MM.1S (cell line): ENCODE measurements at regions not wholly inside any gene's neighbourhood (a gene's known extent, or its start where the extent isn't known, plus 50 kb on each side); places are given as distances from the start of the nearest gene placed in this dataset.

Source experiments
- DNase-seq: peaks from one replicate; pipeline ENCODE4 v3.0.0-alpha.2; 2015
- H2AFZ ChIP-seq: fragments of 300-600 bp; sonication (generic); 2 replicates; pipeline ENCODE4 v1.6.0; 2016; ENCODE audit warnings: antibody characterized with exemption, low read length
- H3F3A ChIP-seq: fragments of 300-600 bp; sonication (generic); 2 replicates; pipeline ENCODE4 v1.6.1; 2016; ENCODE audit warnings: mild to moderate bottlenecking, antibody characterized with exemption, low read length, moderate library complexity, mixed read lengths; ENCODE audit not compliant: insufficient read depth
- H3K27ac ChIP-seq: fragments of 300-600 bp; sonication (generic); 2 replicates; pipeline ENCODE4 v1.5.1; 2016; ENCODE audit warnings: mild to moderate bottlenecking, low read length
- H3K27me3 ChIP-seq: fragments of 300-600 bp; sonication (generic); replicated peaks from 2 replicates; pipeline ENCODE4 v1.6.0; 2016; ENCODE audit warnings: low read length; ENCODE audit not compliant: insufficient read depth
- H3K36me3 ChIP-seq: fragments of 300-600 bp; sonication (generic); replicated peaks from 2 replicates; pipeline ENCODE4 v1.6.1; 2016; ENCODE audit warnings: mild to moderate bottlenecking, low read length, mixed read lengths; ENCODE audit not compliant: insufficient read depth
- H3K4me1 ChIP-seq: fragments of 300-600 bp; sonication (generic); 2 replicates; pipeline ENCODE4 v1.6.1; 2016; ENCODE audit warnings: low read length, mixed read lengths
- H3K4me2 ChIP-seq: fragments of 300-600 bp; sonication (generic); 2 replicates; pipeline ENCODE4 v1.6.0; 2016; ENCODE audit warnings: low read depth, low read length
- H3K4me3 ChIP-seq: fragments of 300-600 bp; sonication (generic); 2 replicates; pipeline ENCODE4 v1.5.1; 2016; ENCODE audit warnings: low read length, mixed read lengths
- H3K79me2 ChIP-seq: fragments of 300-600 bp; sonication (generic); 2 replicates; pipeline ENCODE4 v1.6.1; 2016; ENCODE audit warnings: mixed run types, low read length, mixed read lengths
- H3K9ac ChIP-seq: fragments of 300-600 bp; sonication (generic); 2 replicates; pipeline ENCODE4 v1.6.1; 2016; ENCODE audit warnings: low read length, mixed read lengths
- H3K9me2 ChIP-seq: fragments of 300-600 bp; sonication (generic); replicated peaks from 2 replicates; pipeline ENCODE4 v1.6.1; 2016; ENCODE audit warnings: mild to moderate bottlenecking, low read length, mixed read lengths; ENCODE audit not compliant: insufficient read depth
- H3K9me3 ChIP-seq: fragments of 300-600 bp; sonication (generic); replicated peaks from 2 replicates; pipeline ENCODE4 v1.6.1; 2016; ENCODE audit warnings: mild to moderate bottlenecking, low read length, mixed read lengths; ENCODE audit not compliant: insufficient read depth
- H4K20me1 ChIP-seq: fragments of 300-600 bp; sonication (generic); 2 replicates; pipeline ENCODE4 v1.6.1; 2016; ENCODE audit warnings: mild to moderate bottlenecking, low read length, moderate library complexity, mixed read lengths; ENCODE audit not compliant: insufficient read depth
- CTCF ChIP-seq: fragments of 300-600 bp; sonication (generic); IDR thresholded peaks from 2 replicates; pipeline ENCODE4 v1.5.1; 2016; ENCODE audit warnings: antibody characterized with exemption, low read length, mixed read lengths
- EZH2 ChIP-seq: fragments of 300-600 bp; sonication (generic); optimal IDR thresholded peaks from 2 replicates; pipeline ENCODE3; 2017; ENCODE audit warnings: low read depth, mild to moderate bottlenecking, antibody characterized with exemption, low read length, mixed read lengths
- EZH2phosphoT487 ChIP-seq: fragments of 300-600 bp; sonication (generic); IDR thresholded peaks from 2 replicates; pipeline ENCODE4 v1.6.1; 2018; ENCODE audit warnings: antibody characterized with exemption, low read length

- no peaks in the 10 kb centered on the region for H3K9me3 ChIP-seq
- H3K4me3 ChIP-seq: no peak overlapping the region
- H3K27ac ChIP-seq: no peak overlapping the region
- no peak for TF ChIP-seq EZH2phosphoT487
- no peak overlapping the region for H3K4me2 ChIP-seq
- H4K20me1 ChIP-seq: no peaks in the 10 kb centered on the region
- no peak for DNase-seq
- no peak overlapping the region for H2AFZ ChIP-seq
- H3K9me2 ChIP-seq: no peaks in the 10 kb centered on the region
- no peak overlapping the region for H3K9ac ChIP-seq
- no peaks in the 10 kb centered on the region for H3K4me1 ChIP-seq
- no peaks in the 10 kb centered on the region for H3K36me3 ChIP-seq
- no peaks in the 10 kb centered on the region for H3K27me3 ChIP-seq
- H3K79me2 ChIP-seq: no peaks in the 10 kb centered on the region
- no peaks in the 10 kb centered on the region for H3F3A ChIP-seq
Measured at GRCh38 chr14:97267509-97267908, 470.3 kb downstream of the VRK1 start.

- no peak overlapping the region for H3K4me3 ChIP-seq
- no peaks in the 10 kb centered on the region for H3K9me2 ChIP-seq
- no peaks in the 10 kb centered on the region for H3K4me1 ChIP-seq
- no peak overlapping the region for H3K9ac ChIP-seq
- no peaks in the 10 kb centered on the region for H3K36me3 ChIP-seq
- H2AFZ ChIP-seq: no peak overlapping the region
- no peaks in the 10 kb centered on the region for H3K79me2 ChIP-seq
- TF ChIP-seq EZH2 (no peak), CTCF (no peak), EZH2phosphoT487 (no peak)
- no peak overlapping the region for H3K27ac ChIP-seq
- DNase-seq: no peak
- H3F3A ChIP-seq: no peaks in the 10 kb centered on the region
- no peaks in the 10 kb centered on the region for H4K20me1 ChIP-seq
- no peak overlapping the region for H3K4me2 ChIP-seq
- H3K9me3 ChIP-seq: no peaks in the 10 kb centered on the region
- no peaks in the 10 kb centered on the region for H3K27me3 ChIP-seq
Measured at GRCh38 chr14:97268097-97268496, 470.9 kb downstream of the VRK1 start.

- H3K9ac ChIP-seq: no peak overlapping the region
- no peak overlapping the region for H3K4me3 ChIP-seq
- no peaks in the 10 kb centered on the region for H3K9me2 ChIP-seq
- H3F3A ChIP-seq: no peaks in the 10 kb centered on the region
- TF ChIP-seq EZH2: no peak
- no peak for TF ChIP-seq CTCF
- no peak for TF ChIP-seq EZH2phosphoT487
- no peak for DNase-seq
- H3K36me3 ChIP-seq: no peaks in the 10 kb centered on the region
- H3K4me2 ChIP-seq: no peak overlapping the region
- no peaks in the 10 kb centered on the region for H3K9me3 ChIP-seq
- no peak overlapping the region for H3K27ac ChIP-seq
- H2AFZ ChIP-seq: no peak overlapping the region
- no peaks in the 10 kb centered on the region for H3K4me1 ChIP-seq
- no peaks in the 10 kb centered on the region for H3K79me2 ChIP-seq
- H4K20me1 ChIP-seq: no peaks in the 10 kb centered on the region
- H3K27me3 ChIP-seq: no peaks in the 10 kb centered on the region
Measured at GRCh38 chr14:97270308-97270707, 473.1 kb downstream of the VRK1 start.

- H3K4me1 ChIP-seq: no peaks in the 10 kb centered on the region
- H3K9ac ChIP-seq: no peak overlapping the region
- H3F3A ChIP-seq: no peaks in the 10 kb centered on the region
- no peak overlapping the region for H3K27ac ChIP-seq
- no peak overlapping the region for H3K4me2 ChIP-seq
- H3K27me3 ChIP-seq: no peaks in the 10 kb centered on the region
- no peak for DNase-seq
- H3K9me3 ChIP-seq: no peaks in the 10 kb centered on the region
- H3K79me2 ChIP-seq: no peaks in the 10 kb centered on the region
- no peaks in the 10 kb centered on the region for H4K20me1 ChIP-seq
- TF ChIP-seq CTCF: no peak
- TF ChIP-seq EZH2phosphoT487: no peak
- TF ChIP-seq EZH2: no peak
- no peak overlapping the region for H3K4me3 ChIP-seq
- H2AFZ ChIP-seq: no peak overlapping the region
- no peaks in the 10 kb centered on the region for H3K36me3 ChIP-seq
- H3K9me2 ChIP-seq: no peaks in the 10 kb centered on the region
Measured at GRCh38 chr14:97271451-97271960, 474.3 kb downstream of the VRK1 start.
